ENCODE measurements at regions not wholly inside any gene's neighbourhood (a gene's known extent, or its start where the extent isn't known, plus 50 kb on each side); places are given as distances from the start of the nearest gene placed in this dataset.

GRCh38 chr12:4169959-4170358 lies 103.6 kb upstream of the CCND2 start:
- no peak for TF ChIP-seq CTCF (IDR thresholded peaks at IDR 0.05)
- no peak for TF ChIP-seq POLR2A (IDR thresholded peaks at IDR 0.05)
